WTC11 (cell line): ENCODE measurements at regions not wholly inside any gene's neighbourhood (a gene's known extent, or its start where the extent isn't known, plus 50 kb on each side); places are given as distances from the start of the nearest gene placed in this dataset.
A peak's percentile ranks its signal among the peaks of the same experiment; 100 is the strongest.

ENCODE experiments used
- ATAC-seq: fragments of 200-7000 bp; cut with Tn5 transposase; 2 replicates; pipeline ENCODE4 v1.10.0; 2021; ENCODE audit warnings: mild to moderate bottlenecking, moderate library complexity
- CTCF ChIA-PET: fragments of 300-600 bp; sonication (Branson Sonifier 250); formaldehyde crosslinking; loops from one replicate; lab custom pipeline; 2021; ENCODE audit warnings: antibody characterized with exemption; lab: Charles Lee
- POLR2A ChIA-PET: fragments of 350-600 bp; sonication (Branson Sonifier 250); formaldehyde crosslinking; loops from one replicate; lab custom pipeline; 2021; ENCODE audit warnings: antibody characterized with exemption; lab: Charles Lee
- DNase-seq: peaks from one replicate; pipeline ENCODE4 v3.0.0; 2021; ENCODE audit warnings: low spot score
- H3K27ac Mint-ChIP-seq: 2 replicates; pipeline ENCODE4 v1.8.0; 2021; ENCODE audit warnings: mixed read lengths
- H3K27me3 Mint-ChIP-seq: 2 replicates; pipeline ENCODE4 v1.8.0; 2021; ENCODE audit warnings: low read depth, mild to moderate bottlenecking, moderate library complexity, mixed read lengths
- H3K36me3 Mint-ChIP-seq: 2 replicates; pipeline ENCODE4 v1.8.0; 2021; ENCODE audit warnings: mixed read lengths
- H3K4me1 Mint-ChIP-seq: 2 replicates; pipeline ENCODE4 v1.8.0; 2022; ENCODE audit warnings: mixed read lengths
- H3K4me3 Mint-ChIP-seq: 2 replicates; pipeline ENCODE4 v1.8.0; 2021; ENCODE audit warnings: mild to moderate bottlenecking, moderate library complexity, mixed read lengths
- H3K9me3 Mint-ChIP-seq: 2 replicates; pipeline ENCODE4 v1.8.0; 2021; ENCODE audit warnings: mixed read lengths
- MYBL2 ChIP-seq: sonication (generic); formaldehyde crosslinking; IDR thresholded peaks from 2 replicates; pipeline ENCODE4 v1.8.1; 2023; ENCODE audit warnings: mild to moderate bottlenecking, moderate library complexity, missing genetic modification reagents
- NFE2L1 ChIP-seq: sonication (generic); formaldehyde crosslinking; IDR thresholded peaks from 2 replicates; pipeline ENCODE4 v1.8.1; 2023; ENCODE audit warnings: missing genetic modification reagents
- RELA ChIP-seq: sonication (generic); formaldehyde crosslinking; IDR thresholded peaks from 2 replicates; pipeline ENCODE4 v1.8.1; 2022; ENCODE audit warnings: missing genetic modification reagents, mild to moderate bottlenecking, borderline replicate concordance
- RORB ChIP-seq: fragments of 250-450 bp; sonication (Bioruptor Pico); IDR thresholded peaks from 2 replicates; pipeline ENCODE4 v1.9.0; 2021; ENCODE audit warnings: mild to moderate bottlenecking
- SP1 ChIP-seq: sonication (generic); formaldehyde crosslinking; conservative IDR thresholded peaks from 2 replicates; pipeline ENCODE4 v1.8.1; 2022; ENCODE audit warnings: missing genetic modification reagents
- TCF7 ChIP-seq: sonication (generic); formaldehyde crosslinking; IDR thresholded peaks from 2 replicates; pipeline ENCODE4 v1.8.0; 2022; ENCODE audit warnings: mild to moderate bottlenecking, low read depth, missing genetic modification reagents, moderate library complexity
- TEAD1 ChIP-seq: sonication (generic); formaldehyde crosslinking; IDR thresholded peaks from 2 replicates; pipeline ENCODE4 v1.8.0; 2022; ENCODE audit warnings: mild to moderate bottlenecking, missing genetic modification reagents
- TEAD4 ChIP-seq: sonication (generic); formaldehyde crosslinking; IDR thresholded peaks from 2 replicates; pipeline ENCODE4 v1.8.0; 2022; ENCODE audit warnings: mild to moderate bottlenecking, missing genetic modification reagents
- ZNF219 ChIP-seq: sonication (generic); formaldehyde crosslinking; IDR thresholded peaks from 2 replicates; pipeline ENCODE4 v1.8.0; 2023; ENCODE audit warnings: missing genetic modification reagents, mild to moderate bottlenecking, borderline replicate concordance
- ZNF416 ChIP-seq: fragments of 250-450 bp; sonication (Bioruptor Pico); IDR thresholded peaks from 2 replicates; pipeline ENCODE4 v1.9.0; 2021; ENCODE audit warnings: mild to moderate bottlenecking, inconsistent platforms
- TF ChIP-seq, protein P1 (sequence below): fragments of 250-450 bp; sonication (Bioruptor Pico); IDR thresholded peaks from 2 replicates; pipeline ENCODE4 v1.9.0; 2021; ENCODE audit warnings: mild to moderate bottlenecking
- TF ChIP-seq, protein P2 (sequence below): fragments of 250-450 bp; sonication (Bioruptor Pico); IDR thresholded peaks from 2 replicates; pipeline ENCODE4 v1.9.0; 2021; ENCODE audit warnings: moderate library complexity, mild to moderate bottlenecking, inconsistent platforms, borderline replicate concordance
- TF ChIP-seq, protein P3 (sequence below): sonication (generic); formaldehyde crosslinking; IDR thresholded peaks from 2 replicates; pipeline ENCODE4 v1.8.0; 2023; ENCODE audit warnings: missing genetic modification reagents, mild to moderate bottlenecking, borderline replicate concordance
- TF ChIP-seq, protein P4 (sequence below): sonication (generic); formaldehyde crosslinking; IDR thresholded peaks from 2 replicates; pipeline ENCODE4 v1.8.0; 2023; ENCODE audit warnings: missing genetic modification reagents
- TF ChIP-seq, protein P5 (sequence below): sonication (generic); formaldehyde crosslinking; IDR thresholded peaks from 2 replicates; pipeline ENCODE4 v1.8.1; 2023; ENCODE audit warnings: mild to moderate bottlenecking, missing genetic modification reagents
- TF ChIP-seq, protein P6 (sequence below): fragments of 250-450 bp; sonication (Bioruptor Pico); IDR thresholded peaks from 2 replicates; pipeline ENCODE4 v2.1.2; 2022; ENCODE audit warnings: mild to moderate bottlenecking, moderate library complexity

DNA sequence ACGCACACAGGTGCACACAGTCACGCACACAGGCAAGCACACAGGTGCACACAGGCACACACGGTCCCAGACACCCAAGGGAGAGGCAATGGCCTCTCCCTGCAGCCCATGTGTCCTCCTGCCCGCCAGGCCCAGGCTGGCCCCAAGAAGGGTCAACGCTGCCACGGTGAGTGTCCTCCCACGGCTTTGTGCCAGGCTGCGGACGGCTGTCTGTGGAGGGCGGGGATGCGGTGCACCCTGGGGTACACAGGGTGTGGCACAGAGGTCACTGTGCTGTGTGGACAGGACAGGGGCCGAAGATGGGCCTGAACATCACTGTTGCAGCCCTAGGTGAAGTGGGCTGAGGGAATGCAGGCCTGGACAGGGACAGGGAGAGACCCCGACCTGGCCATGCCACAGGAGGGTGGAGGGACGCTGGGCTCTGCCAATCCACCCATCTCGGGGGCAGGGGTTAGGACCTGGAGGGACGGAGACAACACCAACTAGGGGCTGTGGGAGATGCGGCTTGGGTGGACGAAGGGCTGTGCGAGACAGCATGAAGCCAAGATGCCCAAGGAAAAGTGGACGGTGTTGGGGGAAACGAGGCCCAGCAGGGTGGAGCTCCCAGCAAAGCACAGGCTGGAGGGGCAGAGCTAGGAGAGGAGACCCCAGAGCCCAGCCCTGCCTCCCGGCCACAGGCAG is 523.8 kb downstream of the BRD1 start:
- H3K9me3 Mint-ChIP-seq: no peaks in the 10 kb centered on the region
- TF ChIP-seq RELA (CRISPR knock-in tag): 0 out of 2 replicates have a peak, but pooled peaks have one; percentile 65
- no peak for TF ChIP-seq MYBL2 (CRISPR knock-in tag)
- ATAC-seq (no peak), DNase-seq (no peak)
- H3K4me3 Mint-ChIP-seq: no peak overlapping the region
- CTCF ChIA-PET: interaction anchor here (0.5 to 3.1 kb wide), 35 partner anchors 8 to 521 kb away, joined by 3 to 127 read pairs (median 6); no protein-coding TSS in a partner anchor
- POLR2A ChIA-PET: no interaction called here
- H3K36me3 Mint-ChIP-seq: no peaks in the 10 kb centered on the region
- no peaks in the 10 kb centered on the region; the same call in 1 of the 2 replicates for H3K27me3 Mint-ChIP-seq
- no peak overlapping the region for H3K27ac Mint-ChIP-seq
- H3K4me1 Mint-ChIP-seq: no peaks in the 10 kb centered on the region

DNA sequence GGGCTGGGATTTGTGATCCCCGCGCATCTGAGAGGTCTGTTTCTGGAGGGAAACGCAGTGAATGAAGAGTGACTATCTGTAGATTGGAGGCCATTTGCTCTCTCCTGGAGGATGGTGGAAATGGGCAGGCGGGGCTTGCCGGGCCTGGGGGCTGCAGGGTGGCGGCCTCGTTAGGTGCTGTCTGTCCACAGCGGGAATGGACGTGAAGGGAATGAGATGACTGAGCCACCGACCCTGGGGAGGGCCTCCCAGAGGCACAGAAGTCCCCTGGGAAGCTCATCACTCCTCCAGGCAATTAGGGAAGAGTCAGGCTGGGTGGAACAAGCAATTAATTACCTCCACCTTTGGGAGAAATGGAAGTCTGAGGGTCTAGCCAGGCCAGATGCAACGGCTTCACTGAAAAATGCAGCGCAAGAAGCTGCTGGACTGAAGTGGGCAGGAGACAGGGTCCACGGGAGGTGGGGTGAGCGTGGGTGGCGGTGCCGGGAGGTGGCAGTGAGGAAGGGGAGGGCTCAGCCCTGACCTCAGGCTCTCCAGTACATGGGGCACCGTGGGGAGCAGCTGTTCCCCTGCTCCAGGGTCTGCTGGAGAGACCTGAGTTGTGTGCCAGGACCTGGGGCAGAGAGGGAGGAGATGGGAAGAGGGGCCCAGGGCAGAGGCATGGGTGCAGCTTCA is 524.5 kb downstream of the BRD1 start:
- Mint-ChIP-seq H3K4me1 (no peaks in the 10 kb centered on the region; the same call in 1 of the 2 replicates), H3K36me3 (no peaks in the 10 kb centered on the region), H3K27ac (no peak overlapping the region), H3K4me3 (no peak overlapping the region), H3K27me3 (no peaks in the 10 kb centered on the region; the same call in 1 of the 2 replicates), H3K9me3 (no peaks in the 10 kb centered on the region)
- ChIA-PET CTCF (interaction anchor here (3.0 kb wide), 1 partner anchor 257 kb away, joined by 14 read pairs; no protein-coding TSS in a partner anchor), POLR2A (no interaction called here)
- ATAC-seq (no peak), DNase-seq (no peak)
- TF ChIP-seq, protein P1, sequence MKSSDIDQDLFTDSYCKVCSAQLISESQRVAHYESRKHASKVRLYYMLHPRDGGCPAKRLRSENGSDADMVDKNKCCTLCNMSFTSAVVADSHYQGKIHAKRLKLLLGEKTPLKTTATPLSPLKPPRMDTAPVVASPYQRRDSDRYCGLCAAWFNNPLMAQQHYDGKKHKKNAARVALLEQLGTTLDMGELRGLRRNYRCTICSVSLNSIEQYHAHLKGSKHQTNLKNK (CRISPR knock-in tag): no peak

DNA sequence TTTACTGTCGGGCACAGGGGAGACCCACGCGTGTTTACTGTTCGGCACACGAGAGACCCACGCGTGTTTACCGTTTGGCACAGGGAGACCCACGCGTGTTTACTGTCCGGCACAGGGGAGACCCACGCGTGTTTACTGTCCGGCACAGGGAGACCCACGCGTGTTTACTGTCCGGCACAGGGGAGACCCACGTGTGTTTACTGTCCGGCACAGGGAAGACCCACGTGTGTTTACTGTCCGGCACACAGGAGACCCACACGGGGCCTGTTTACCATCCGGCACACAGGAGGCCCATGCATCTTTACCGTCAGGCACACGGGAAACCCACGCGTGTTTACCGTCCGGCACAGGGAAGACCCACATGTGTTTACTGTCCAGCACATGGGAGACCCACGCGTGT is 525.1 kb downstream of the BRD1 start:
- TF ChIP-seq, protein P2, sequence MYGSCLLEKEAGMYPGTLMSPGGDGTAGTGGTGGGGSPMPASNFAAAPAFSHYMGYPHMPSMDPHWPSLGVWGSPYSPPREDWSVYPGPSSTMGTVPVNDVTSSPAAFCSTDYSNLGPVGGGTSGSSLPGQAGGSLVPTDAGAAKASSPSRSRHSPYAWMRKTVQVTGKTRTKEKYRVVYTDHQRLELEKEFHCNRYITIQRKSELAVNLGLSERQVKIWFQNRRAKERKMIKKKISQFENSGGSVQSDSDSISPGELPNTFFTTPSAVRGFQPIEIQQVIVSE (CRISPR knock-in tag): no peak
- no peak for TF ChIP-seq TCF7 (CRISPR knock-in tag)
- TF ChIP-seq ZNF219: no peak
- TF ChIP-seq, protein P3, sequence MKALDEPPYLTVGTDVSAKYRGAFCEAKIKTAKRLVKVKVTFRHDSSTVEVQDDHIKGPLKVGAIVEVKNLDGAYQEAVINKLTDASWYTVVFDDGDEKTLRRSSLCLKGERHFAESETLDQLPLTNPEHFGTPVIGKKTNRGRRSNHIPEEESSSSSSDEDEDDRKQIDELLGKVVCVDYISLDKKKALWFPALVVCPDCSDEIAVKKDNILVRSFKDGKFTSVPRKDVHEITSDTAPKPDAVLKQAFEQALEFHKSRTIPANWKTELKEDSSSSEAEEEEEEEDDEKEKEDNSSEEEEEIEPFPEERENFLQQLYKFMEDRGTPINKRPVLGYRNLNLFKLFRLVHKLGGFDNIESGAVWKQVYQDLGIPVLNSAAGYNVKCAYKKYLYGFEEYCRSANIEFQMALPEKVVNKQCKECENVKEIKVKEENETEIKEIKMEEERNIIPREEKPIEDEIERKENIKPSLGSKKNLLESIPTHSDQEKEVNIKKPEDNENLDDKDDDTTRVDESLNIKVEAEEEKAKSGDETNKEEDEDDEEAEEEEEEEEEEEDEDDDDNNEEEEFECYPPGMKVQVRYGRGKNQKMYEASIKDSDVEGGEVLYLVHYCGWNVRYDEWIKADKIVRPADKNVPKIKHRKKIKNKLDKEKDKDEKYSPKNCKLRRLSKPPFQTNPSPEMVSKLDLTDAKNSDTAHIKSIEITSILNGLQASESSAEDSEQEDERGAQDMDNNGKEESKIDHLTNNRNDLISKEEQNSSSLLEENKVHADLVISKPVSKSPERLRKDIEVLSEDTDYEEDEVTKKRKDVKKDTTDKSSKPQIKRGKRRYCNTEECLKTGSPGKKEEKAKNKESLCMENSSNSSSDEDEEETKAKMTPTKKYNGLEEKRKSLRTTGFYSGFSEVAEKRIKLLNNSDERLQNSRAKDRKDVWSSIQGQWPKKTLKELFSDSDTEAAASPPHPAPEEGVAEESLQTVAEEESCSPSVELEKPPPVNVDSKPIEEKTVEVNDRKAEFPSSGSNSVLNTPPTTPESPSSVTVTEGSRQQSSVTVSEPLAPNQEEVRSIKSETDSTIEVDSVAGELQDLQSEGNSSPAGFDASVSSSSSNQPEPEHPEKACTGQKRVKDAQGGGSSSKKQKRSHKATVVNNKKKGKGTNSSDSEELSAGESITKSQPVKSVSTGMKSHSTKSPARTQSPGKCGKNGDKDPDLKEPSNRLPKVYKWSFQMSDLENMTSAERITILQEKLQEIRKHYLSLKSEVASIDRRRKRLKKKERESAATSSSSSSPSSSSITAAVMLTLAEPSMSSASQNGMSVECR (CRISPR knock-in tag): no peak
- TF ChIP-seq, protein P4, sequence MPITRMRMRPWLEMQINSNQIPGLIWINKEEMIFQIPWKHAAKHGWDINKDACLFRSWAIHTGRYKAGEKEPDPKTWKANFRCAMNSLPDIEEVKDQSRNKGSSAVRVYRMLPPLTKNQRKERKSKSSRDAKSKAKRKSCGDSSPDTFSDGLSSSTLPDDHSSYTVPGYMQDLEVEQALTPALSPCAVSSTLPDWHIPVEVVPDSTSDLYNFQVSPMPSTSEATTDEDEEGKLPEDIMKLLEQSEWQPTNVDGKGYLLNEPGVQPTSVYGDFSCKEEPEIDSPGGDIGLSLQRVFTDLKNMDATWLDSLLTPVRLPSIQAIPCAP (CRISPR knock-in tag): no peak
- TF ChIP-seq, protein P5, sequence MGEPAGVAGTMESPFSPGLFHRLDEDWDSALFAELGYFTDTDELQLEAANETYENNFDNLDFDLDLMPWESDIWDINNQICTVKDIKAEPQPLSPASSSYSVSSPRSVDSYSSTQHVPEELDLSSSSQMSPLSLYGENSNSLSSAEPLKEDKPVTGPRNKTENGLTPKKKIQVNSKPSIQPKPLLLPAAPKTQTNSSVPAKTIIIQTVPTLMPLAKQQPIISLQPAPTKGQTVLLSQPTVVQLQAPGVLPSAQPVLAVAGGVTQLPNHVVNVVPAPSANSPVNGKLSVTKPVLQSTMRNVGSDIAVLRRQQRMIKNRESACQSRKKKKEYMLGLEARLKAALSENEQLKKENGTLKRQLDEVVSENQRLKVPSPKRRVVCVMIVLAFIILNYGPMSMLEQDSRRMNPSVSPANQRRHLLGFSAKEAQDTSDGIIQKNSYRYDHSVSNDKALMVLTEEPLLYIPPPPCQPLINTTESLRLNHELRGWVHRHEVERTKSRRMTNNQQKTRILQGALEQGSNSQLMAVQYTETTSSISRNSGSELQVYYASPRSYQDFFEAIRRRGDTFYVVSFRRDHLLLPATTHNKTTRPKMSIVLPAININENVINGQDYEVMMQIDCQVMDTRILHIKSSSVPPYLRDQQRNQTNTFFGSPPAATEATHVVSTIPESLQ (CRISPR knock-in tag): no peak
- TF ChIP-seq TEAD4 (CRISPR knock-in tag): no peak
- no peak for TF ChIP-seq SP1 (CRISPR knock-in tag)
- no peak for TF ChIP-seq RELA (CRISPR knock-in tag)
- TF ChIP-seq TEAD1 (CRISPR knock-in tag): no peak
- no peak for TF ChIP-seq RORB (CRISPR knock-in tag)
- no peak for TF ChIP-seq ZNF416 (CRISPR knock-in tag)
- no peak for TF ChIP-seq NFE2L1
- TF ChIP-seq, protein P6, sequence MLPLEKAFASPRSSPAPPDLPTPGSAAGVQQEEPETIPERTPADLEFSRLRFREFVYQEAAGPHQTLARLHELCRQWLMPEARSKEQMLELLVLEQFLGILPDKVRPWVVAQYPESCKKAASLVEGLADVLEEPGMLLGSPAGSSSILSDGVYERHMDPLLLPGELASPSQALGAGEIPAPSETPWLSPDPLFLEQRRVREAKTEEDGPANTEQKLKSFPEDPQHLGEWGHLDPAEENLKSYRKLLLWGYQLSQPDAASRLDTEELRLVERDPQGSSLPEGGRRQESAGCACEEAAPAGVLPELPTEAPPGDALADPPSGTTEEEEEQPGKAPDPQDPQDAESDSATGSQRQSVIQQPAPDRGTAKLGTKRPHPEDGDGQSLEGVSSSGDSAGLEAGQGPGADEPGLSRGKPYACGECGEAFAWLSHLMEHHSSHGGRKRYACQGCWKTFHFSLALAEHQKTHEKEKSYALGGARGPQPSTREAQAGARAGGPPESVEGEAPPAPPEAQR (CRISPR knock-in tag): no peak
- POLR2A ChIA-PET: no interaction called here
- CTCF ChIA-PET: interaction anchor here (3.0 kb wide), 1 partner anchor 256 kb away, joined by 14 read pairs; no protein-coding TSS in a partner anchor
- Mint-ChIP-seq H3K9me3 (no peaks in the 10 kb centered on the region), H3K27me3 (peaks cover 4% of the 10 kb centered on the region; the same call in 1 of the 2 replicates), H3K36me3 (no peaks in the 10 kb centered on the region), H3K4me1 (peaks cover 5% of the 10 kb centered on the region; the same call in 1 of the 2 replicates), H3K4me3 (no peak overlapping the region), H3K27ac (no peak overlapping the region)
- ATAC-seq: no peak
- DNase-seq: no peak
